Inflammatory macrophage (primary cell): ENCODE measurements at regions not wholly inside any gene's neighbourhood (a gene's known extent, or its start where the extent isn't known, plus 50 kb on each side); places are given as distances from the start of the nearest gene placed in this dataset.

Experiments
- DNase-seq, 2 donors: peaks; one replicate each; pipeline ENCODE4 v3.0.0-alpha.2; 2020 to 2022

DNA sequence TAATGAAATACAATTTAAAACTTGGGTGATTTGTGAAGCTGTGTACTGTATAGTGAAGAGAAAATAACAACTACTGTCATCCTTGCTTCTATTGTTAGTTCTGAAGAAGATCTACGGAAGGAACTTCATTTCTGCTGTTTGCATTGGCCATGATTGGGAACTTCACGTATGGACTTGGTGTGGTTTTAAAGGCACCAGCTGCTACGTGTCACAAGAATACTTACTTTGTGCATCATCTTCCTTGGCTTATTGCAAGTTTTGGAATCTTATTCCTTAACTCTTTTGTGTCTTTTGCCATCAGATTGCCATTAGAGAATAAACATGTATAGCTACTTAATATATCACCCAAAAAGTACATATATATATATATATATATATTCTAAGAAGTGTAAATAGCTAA, 75.0 kb upstream of the VEPH1 start:
- no peak for DNase-seq

GRCh38 chr3:157574531-157574930, 71.3 kb upstream of the VEPH1 start:
- no peak for DNase-seq

GRCh38 chr3:157573780-157574378, 70.7 kb upstream of the VEPH1 start:
- no peak for DNase-seq

- no peak for DNase-seq
Observed at GRCh38 chr3:157573281-157573680, 70.1 kb upstream of the VEPH1 start.

GRCh38 chr3:157572559-157573270, 69.5 kb upstream of the VEPH1 start:
- DNase-seq, result peak; percentile 48 to 52

GRCh38 chr3:157566596-157566995, 63.4 kb upstream of the VEPH1 start:
- DNase-seq, result no peak

- no peak for DNase-seq
Observed at GRCh38 chr3:157559401-157559800, 56.2 kb upstream of the VEPH1 start.
